ENCODE measurements at regions not wholly inside any gene's neighbourhood (a gene's known extent, or its start where the extent isn't known, plus 50 kb on each side); places are given as distances from the start of the nearest gene placed in this dataset.
"Not testable (repeated sequence)": the region's sequence is repeated elsewhere in the genome, so short reads cannot be mapped to it uniquely, and the experiment has no call there.

DNA sequence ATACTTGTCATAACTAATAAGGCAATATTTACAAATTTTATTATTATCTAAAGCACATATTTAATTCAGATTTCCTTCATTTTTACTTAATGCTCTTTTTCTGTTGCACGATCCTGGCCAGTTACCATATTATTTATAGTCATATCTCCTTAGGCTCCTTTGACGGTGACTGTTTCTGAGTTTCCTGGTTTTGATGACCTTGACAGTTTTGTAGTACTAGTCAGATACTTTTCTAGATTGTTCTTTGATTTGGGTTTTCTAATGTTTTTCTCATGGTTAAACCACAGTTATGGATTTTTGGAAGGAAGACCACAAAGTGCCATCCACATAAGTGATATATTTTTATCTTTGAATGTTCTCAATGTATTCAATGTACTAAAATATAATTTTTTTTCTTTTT, 171.0 kb upstream of the NANOGP8 start:
- ATAC-seq (no peak), DNase-seq (no peak)
- 32 to 58% (median 41%) methylated on average over 2 of the region's 2 CpGs for WGBS, 3 donors
- TF ChIP-seq, protein P1, sequence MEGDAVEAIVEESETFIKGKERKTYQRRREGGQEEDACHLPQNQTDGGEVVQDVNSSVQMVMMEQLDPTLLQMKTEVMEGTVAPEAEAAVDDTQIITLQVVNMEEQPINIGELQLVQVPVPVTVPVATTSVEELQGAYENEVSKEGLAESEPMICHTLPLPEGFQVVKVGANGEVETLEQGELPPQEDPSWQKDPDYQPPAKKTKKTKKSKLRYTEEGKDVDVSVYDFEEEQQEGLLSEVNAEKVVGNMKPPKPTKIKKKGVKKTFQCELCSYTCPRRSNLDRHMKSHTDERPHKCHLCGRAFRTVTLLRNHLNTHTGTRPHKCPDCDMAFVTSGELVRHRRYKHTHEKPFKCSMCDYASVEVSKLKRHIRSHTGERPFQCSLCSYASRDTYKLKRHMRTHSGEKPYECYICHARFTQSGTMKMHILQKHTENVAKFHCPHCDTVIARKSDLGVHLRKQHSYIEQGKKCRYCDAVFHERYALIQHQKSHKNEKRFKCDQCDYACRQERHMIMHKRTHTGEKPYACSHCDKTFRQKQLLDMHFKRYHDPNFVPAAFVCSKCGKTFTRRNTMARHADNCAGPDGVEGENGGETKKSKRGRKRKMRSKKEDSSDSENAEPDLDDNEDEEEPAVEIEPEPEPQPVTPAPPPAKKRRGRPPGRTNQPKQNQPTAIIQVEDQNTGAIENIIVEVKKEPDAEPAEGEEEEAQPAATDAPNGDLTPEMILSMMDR (IDR thresholded peaks at IDR 0.05), result no peak
- no peaks in the 10 kb centered on the region for H3K4me1 ChIP-seq
- no peak overlapping the region for H3K27ac ChIP-seq
- H3K27me3 ChIP-seq (ENCODE audit: insufficient read depth in 3 of 3, low read length in 2 of 3), result no peaks in the 10 kb centered on the region
- no peak overlapping the region for H3K4me3 ChIP-seq
- no peaks in the 10 kb centered on the region for H3K36me3 ChIP-seq (ENCODE audit: insufficient read depth in 1 of 2, low read depth in 1 of 2)
- intact Hi-C loops (cut with DNase I), result no loop called here
- H3K9me3 ChIP-seq, result no peaks in the 10 kb centered on the region

DNA sequence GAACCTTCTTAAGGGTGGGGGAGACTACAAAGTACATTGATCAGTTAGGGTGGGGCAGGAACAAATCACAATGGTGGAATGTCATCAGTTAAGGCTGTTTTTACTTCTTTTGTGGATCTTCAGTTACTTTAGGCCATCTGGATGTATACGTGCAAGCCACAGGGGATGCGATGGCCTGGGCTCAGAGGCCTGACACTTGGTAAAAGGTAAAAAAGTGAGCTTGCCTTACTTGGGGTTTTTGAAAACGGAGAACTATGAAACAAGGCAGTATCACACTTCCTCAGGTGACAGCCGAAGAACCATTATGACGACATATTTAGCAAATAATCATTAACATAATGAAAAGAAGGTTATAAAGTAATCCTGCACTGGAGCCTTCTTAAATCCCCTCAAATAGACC, 169.8 kb upstream of the NANOGP8 start:
- H3K27ac ChIP-seq; ATAC-seq; H3K4me3 ChIP-seq; intact Hi-C loops (cut with DNase I); DNase-seq; H3K4me1 ChIP-seq; H3K36me3 ChIP-seq (ENCODE audit: insufficient read depth in 1 of 2, low read depth in 1 of 2); H3K9me3 ChIP-seq; H3K27me3 ChIP-seq (ENCODE audit: insufficient read depth in 3 of 3, low read length in 2 of 3): not testable (repeated sequence)
- 84 to 88% (median 85%) methylated on average over 5 of the region's 5 CpGs for WGBS, 3 donors

DNA sequence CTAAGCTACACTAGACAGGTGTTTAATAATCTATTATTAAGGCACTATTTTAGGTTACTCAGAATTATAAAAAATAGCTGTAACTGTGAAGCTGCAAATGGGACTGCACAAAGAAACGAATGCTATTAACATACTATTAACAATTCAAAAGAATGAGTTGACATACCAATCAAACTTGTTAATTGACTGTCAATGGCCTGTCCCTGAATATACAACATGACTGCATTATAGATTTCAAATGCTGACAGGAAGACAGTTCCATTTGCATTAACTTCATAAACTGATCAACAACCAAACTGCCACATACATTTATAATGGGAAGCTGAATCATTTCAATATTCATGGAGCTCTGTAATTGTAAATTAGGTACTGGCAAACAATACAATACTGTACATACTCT, 169.0 kb upstream of the NANOGP8 start:
- DNase-seq (no peak), ATAC-seq (no peak)
- intact Hi-C loops (cut with DNase I), result no loop called here
- 47 to 54% (median 52%) methylated on average over 1 of the region's 1 CpG for WGBS, 3 donors
- no peak overlapping the region for H3K4me3 ChIP-seq
- no peak overlapping the region for H3K27ac ChIP-seq
- H3K36me3 ChIP-seq (ENCODE audit: insufficient read depth in 1 of 2, low read depth in 1 of 2), result no peaks in the 10 kb centered on the region
- TF ChIP-seq, protein P1 (IDR thresholded peaks at IDR 0.05), result no peak
- no peaks in the 10 kb centered on the region for H3K9me3 ChIP-seq
- no peaks in the 10 kb centered on the region for H3K27me3 ChIP-seq (ENCODE audit: insufficient read depth in 3 of 3, low read length in 2 of 3)
- no peaks in the 10 kb centered on the region for H3K4me1 ChIP-seq

DNA sequence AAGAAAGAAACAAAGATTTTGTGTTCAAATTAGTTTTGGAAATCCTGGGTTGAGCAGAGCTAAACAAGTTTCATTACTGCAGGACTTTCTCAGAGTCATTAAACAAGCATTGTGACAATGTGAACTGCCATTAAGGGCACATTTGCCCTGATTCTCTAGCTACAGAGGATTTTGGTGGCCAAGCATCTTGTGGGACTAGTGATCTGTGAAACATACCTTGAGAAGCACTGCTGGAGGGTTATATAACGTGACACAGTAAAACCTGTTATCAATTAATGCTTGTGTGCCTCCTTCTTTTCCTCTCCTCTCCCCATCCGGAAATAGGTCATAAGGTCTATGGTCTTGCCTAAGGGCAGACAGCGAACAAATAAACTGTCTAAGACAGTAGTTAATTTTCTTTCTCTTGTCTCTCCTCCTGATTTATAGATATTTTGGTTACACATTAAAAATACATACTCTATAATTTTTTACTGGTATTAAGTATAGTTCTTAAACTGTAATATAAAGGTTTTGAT, 167.3 kb upstream of the NANOGP8 start:
- DNase-seq, result no peak
- WGBS, 3 donors, result 80 to 83% (median 81%) methylated on average over 3 of the region's 3 CpGs

DNA sequence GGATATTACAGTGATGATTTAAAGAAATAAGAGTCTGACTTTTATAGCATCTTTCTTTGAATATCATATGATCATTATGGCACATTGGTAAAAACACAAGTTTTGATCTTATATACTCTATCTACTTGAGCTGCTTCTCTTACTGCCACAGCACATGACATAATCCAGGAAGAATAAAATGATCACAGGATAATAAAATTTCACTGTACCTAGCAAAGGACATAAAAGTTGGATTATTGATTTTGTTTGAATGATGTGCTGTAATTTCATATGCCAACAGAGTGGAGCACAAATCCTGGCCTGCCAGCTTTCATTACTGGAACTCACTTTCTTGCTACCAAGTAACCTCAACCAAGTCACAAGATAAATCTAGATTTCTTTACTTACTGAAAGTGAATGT, 162.1 kb upstream of the NANOGP8 start:
- H3K27ac ChIP-seq, result no peak overlapping the region

More for the DNA sequence above, 167.3 kb upstream of the NANOGP8 start:
- H3K27me3 ChIP-seq (ENCODE audit: insufficient read depth in 3 of 3, low read length in 2 of 3), result no peaks in the 10 kb centered on the region
- intact Hi-C loops (cut with DNase I), result no loop called here
- no peak overlapping the region for H3K4me3 ChIP-seq
- H3K9me3 ChIP-seq, result no peaks in the 10 kb centered on the region
- H3K4me1 ChIP-seq, result no peaks in the 10 kb centered on the region
- TF ChIP-seq, protein P1 (IDR thresholded peaks at IDR 0.05), result no peak
- no peaks in the 10 kb centered on the region for H3K36me3 ChIP-seq (ENCODE audit: insufficient read depth in 1 of 2, low read depth in 1 of 2)
- H3K27ac ChIP-seq, result no peak overlapping the region
- ATAC-seq, result no peak

More for the DNA sequence above, 162.1 kb upstream of the NANOGP8 start:
- H3K4me1 ChIP-seq, result no peaks in the 10 kb centered on the region
- TF ChIP-seq, protein P1 (IDR thresholded peaks at IDR 0.05), result no peak
- no peaks in the 10 kb centered on the region for H3K9me3 ChIP-seq
- H3K36me3 ChIP-seq (ENCODE audit: insufficient read depth in 1 of 2, low read depth in 1 of 2), result no peaks in the 10 kb centered on the region
- DNase-seq (no peak), ATAC-seq (no peak)
- intact Hi-C loops (cut with DNase I), result no loop called here
- H3K27me3 ChIP-seq (ENCODE audit: insufficient read depth in 3 of 3, low read length in 2 of 3), result no peaks in the 10 kb centered on the region
- H3K4me3 ChIP-seq, result no peak overlapping the region

Measured in psoas muscle (tissue), 7 donors.